GM21423 (cell line): ENCODE measurements at regions not wholly inside any gene's neighbourhood (a gene's known extent, or its start where the extent isn't known, plus 50 kb on each side); places are given as distances from the start of the nearest gene placed in this dataset.

Experiments used
- ATAC-seq: cut with Tn5 transposase; IDR thresholded peaks from one replicate; pipeline ENCODE4 v1.9.1; 2021; ENCODE audit warnings: mild to moderate bottlenecking, moderate library complexity; ENCODE audit not compliant: unreplicated experiment

DNA sequence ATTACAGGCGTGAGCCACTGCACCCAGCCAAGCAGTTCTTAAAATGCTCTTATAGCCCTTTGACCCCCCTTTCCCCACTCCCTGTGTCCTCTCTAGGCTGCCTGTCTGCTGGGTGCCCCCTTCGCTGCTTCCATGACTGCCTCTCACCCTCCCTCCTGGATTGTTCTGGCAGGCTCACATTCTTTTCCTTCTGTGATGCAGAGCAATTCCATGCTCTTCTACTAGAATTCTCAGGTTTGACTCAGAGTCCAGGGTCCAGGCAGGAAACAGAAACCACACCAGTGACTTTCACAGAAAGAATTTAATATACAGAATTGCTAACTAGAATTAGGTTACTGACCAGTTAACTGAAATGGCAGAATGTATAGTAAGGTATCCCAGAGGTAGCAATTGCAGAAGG lies 244.8 kb downstream of the BAMBI start:
- no peak for ATAC-seq

DNA sequence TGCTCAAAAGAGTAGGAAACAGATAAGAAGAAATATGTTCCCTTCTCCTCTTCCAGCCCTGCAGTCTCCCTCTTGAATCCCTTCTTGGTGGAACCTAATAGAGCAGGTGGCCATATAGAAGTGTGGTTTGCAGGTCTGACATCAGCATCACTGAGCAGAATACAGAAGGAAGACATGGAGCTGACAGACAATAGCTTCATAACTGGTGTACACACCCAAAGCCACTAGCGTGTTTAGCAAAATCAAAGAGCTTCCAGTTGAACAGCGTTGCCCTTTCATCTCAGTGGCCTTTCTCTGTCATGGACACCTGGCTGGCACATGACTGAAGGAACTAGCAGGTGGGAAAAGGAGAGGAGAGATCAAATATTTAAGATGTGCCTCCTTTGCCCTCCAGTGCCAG lies 245.5 kb downstream of the BAMBI start:
- ATAC-seq = no peak

DNA sequence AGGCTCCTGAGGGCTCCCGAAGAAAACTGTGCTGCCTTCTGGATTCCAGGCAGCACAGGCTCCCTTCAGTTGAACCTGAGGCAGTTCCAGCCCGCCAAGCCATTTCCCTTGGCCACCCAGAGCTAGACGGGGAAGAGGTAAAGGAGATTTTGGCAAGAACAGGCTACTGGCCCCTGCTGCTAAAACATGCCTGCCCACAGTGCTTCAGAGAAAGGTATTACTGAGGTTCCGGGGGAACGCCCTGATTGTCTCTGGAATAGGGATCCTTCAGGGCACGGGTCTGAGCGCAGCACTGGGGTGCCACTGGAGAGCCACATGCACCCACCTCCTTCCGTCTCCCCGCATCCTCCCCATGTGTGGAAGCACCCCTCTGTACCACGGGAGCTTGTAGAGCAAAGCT lies 247.4 kb downstream of the BAMBI start:
- no peak for ATAC-seq

DNA sequence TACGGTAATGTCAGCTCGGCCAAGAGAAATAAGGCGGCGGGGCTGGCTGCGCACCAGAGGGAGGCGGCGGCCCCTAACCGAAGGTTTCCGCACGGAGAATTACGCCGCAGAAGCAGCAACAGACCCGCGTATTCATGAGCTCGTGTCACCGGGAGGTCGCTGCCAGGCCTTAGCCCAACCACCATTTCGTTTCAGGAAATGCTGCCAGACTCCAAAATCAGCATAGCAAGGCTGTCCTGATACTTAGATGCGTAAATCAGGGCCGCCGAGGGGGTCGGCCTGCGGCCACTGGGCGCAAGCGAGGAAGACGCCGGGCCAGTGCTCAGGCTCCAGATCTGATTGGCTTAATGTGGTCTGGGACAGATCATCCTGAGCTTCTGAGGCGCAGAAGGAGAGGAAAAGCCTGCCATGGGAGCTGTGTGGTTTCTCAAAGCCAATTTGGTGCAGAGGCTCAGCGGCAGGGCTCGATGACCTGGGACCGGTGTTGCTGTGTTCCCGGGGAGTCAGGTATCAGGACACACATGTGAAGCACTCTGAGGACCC lies 247.9 kb downstream of the BAMBI start:
- ATAC-seq = no peak

DNA sequence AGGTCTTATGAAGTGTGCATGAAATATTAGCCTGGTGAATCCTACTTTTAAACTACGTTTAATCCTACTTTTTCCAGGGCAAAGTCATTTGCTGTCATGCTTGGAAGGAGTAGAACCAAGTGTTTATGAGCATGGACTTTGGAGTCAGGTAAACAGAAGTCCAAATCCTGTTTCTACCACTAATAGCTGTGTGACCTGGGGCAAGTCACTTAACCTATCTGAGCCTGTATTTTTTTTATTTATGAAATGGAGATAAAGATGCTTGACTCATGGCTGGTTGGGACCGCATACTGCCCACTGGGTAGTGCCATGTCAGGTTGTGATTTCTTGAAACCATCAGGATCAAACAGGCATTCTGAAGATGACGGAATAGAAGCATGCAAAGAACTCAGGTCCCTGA lies 249.6 kb downstream of the BAMBI start:
- ATAC-seq = no peak

DNA sequence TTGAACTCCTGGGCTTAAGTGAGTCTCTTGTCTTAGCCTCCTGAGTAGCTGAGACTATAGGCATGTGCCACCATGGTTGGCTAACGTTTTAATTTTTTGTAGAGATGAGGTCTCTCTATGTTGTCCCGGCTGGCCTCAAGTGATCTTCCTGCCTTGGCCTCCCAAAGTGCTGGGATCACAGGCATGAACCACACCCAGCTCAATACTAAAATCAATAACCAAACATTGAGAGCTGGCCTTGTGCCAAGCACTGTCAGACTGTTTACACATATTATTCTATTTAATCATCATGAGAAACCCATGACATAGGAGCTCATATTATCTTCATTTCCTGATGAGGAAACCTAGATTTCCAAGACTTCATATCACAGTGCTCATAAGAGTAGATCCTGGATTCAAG lies 251.2 kb downstream of the BAMBI start:
- ATAC-seq = no peak

DNA sequence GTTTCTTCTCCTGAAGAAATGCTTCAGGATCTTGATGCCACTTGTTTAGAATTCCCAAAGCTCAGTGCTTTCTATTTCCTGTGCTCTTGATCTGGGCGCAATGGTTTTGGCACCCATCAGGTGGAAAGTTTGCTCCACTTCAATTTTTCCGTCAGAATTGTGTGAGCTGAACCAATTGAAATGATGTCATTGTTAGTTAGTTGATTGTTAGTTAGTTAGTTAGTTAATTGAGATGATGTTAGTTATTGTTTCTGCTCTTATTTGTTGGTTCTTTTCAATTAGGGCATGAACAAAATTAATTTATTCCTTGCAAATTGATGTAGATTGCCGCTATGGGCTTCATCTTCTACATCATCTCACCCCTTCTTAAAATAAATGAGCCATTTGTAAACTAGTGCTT lies 252.6 kb downstream of the BAMBI start:
- no peak for ATAC-seq

DNA sequence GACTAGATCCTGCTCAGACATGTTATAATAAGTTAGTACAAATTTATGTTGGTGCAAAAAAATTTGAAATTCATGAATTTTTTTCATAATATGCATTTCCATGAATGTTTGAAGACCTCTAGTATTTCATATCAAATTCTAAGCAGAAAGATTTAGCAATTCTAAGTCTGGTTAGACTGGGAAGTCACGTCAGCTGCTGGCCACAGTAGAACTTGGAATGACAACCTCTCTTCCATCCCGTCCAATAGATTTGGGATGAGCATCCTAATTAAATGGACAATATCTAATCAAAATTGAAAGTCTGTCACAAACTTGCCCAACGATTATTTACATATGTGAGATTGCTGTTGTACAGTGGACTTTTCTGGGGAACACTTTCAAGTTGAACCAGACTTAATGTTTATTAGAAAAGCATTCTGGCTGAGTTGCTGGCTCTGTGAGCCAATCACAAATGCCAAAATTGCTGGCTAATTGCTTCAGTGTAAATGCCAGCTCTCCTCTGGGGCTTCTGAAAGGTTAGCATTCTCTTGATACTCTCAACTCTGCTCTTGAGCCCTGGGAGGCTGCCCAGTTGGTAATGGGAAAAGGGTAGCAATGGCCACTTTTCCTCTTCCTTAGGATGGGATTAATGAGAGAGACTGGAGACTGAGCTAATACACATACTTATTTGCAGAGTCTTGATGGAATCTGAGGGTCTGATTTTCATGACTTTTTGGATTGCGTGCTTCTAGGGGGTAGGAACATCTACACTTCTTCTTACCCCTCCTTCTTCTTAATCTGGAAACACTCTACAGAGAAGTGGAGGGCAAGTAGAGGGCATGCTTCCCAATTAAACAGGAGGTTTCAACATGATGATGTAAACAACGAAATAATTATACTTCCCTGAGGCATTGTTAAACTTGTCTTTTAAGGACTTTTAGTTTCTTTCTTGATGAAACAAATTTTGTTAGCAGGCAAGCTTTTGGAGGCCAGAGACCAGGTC lies 253.5 kb downstream of the BAMBI start:
- ATAC-seq = no peak

DNA sequence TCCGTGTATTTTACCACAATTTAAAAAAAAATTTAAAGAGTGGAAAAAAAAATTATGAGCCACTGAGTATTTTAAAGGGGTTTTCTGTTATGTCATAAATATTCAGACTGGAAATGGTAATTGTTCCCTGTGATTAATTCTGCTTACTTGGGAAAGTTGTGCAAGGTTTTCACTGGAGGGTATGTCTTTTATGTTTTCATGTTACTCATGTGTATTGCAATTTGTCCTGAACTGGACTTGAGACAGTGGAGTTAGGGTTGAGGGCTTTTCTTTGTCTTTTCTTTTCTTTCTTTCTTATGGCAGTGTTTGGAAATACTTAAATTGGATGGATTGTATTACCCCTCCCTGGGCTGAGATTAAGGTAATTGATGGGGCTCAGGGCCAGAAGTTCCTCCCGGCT lies 257.7 kb downstream of the BAMBI start:
- no peak for ATAC-seq

DNA sequence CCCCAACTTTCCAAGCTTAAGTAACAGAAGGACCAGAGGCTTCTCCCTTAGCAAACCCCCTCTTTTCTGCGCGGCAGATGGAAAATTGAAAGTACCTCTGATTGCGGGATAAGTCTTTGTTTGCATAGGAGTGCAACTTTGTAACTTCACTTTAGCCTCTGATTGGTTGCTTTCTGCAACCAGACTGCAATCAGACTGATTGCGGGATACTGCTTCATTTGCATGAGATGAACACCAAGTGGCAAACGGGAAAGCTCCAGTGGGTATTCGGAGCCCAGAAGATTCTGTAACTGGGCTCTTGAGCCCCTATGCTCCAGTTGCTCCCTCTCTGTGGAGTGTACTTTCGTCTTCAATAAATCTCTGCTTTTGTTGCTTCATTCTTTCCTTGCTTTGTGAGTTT lies 260.6 kb downstream of the BAMBI start:
- no peak for ATAC-seq

DNA sequence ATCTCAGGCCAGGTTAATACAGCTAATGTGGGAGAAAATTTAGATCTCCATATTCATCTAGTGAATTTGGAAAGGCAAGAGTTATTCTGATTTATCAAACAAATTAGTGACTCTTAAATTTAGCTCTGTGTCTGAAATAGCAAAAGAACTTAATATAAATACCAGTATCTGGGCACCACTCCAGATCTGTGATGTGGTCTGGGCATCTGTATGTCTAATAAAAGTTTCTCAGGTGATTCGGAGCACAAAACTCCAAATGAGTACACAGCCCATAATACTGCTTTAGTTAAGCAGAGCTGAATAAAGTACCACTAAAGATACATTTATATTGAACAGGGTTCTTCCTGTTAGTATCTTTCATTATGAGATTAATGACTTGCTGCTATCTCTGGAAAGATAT lies 261.4 kb downstream of the BAMBI start:
- no peak for ATAC-seq

DNA sequence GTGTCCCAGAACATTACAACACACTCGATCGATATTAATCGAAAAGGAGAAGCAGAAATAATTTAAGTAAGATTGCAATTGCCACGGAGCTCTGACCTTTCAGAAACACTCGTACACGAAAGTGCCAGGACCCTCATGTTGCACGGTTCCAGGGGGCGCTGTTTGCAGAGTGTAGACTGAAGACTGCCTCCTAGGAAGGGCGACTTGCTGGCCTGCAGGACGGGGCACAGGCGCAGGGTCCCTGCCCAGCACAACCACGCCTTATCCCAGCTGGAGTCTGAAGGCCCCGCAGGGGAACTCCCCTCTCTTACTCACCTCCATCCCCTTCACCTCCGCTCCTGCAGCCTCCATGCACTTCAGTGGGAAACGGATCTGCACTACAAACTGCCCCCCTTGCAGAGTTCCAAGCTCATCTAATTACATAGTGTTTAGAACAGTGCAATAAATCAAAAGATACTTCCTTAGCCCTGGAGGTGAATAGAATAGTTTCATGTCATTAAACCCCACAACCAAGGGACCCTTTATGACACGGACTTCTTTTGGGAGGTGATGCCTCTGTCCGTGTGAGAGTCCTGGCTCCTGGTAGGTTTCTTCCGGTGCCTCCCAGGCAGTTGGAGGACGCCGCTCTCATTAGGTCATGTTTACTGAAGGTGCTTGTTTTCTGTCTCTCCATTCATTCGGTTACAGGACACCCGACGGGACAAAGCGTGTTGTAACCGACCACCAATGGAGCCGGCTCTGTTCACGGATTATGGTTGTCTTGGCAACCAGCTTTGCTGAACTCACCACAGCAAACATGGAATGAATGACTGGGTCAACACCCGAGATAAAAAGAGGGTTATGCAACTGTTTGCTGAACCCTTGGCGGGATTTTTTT lies 262.2 kb downstream of the BAMBI start:
- ATAC-seq = no peak

DNA sequence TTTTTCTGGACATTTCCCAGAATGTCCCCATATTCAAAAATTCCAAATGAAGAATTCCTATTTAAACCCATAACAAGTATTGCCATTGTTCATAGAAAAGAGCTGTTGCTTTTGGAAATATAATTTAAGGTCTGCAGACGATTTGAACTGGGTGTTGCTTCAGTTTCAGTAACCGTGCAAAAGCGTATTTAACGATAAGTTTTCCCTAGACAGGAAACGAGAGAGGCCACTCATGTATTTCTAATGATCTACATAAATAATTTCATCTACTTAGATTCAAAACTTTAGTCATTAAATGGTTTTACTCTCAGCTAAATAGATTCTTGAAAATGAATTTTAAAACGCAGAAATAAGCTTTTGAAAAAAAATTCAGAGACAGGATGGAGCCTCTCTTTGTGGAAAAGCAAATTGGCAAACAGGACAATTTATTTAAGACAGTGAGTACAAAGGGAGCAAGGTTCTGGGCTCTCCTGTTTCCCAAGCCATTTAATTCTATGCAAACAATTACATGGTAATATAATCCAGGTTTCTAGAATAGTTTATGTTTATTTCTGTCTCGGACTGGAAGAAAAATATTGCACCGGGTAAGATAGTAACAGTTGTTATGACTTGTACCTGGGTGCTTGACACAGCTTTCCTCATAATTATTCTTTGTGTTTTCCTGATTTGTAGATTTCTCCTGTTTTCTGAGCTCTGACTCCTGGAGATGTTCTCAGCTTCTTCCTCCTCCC lies 263.0 kb downstream of the BAMBI start:
- no peak for ATAC-seq

DNA sequence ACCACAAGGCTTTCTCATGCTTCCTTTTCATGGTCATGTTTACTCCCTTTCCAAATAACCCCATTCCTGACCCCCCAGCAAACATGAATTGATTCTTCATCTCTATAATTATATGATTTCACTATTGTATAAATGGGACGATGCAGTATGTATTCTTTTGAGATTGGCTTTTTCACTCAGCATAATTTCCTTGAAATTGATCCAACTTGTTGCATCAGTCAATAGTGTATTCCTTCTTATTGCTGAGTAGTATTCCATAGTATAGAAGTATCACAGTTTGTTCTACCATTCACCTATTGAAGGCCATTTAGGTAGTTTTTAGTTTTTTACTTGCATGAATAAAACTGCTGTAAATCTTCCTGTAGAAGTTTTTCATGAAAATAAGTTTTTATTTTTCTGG lies 264.7 kb downstream of the BAMBI start:
- no peak for ATAC-seq

DNA sequence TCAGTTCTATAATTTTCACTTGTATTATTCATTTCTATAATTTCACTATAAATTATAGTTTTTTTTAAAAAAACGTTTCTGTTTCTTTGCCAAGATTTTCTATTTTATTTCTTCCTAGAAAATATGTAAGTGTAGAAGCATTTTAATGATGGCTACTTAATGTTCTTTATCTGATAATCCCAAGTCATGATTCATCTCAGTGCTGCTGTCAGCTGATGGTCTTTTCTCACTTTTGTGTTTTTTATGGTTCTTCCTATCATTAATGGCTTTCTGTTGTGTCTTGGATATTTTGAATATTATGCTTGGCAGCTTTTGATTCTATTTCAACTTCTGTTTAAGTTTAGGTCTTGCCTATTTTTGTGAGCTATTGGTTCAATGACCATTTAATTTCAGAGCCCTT lies 268.6 kb downstream of the BAMBI start:
- no peak for ATAC-seq

DNA sequence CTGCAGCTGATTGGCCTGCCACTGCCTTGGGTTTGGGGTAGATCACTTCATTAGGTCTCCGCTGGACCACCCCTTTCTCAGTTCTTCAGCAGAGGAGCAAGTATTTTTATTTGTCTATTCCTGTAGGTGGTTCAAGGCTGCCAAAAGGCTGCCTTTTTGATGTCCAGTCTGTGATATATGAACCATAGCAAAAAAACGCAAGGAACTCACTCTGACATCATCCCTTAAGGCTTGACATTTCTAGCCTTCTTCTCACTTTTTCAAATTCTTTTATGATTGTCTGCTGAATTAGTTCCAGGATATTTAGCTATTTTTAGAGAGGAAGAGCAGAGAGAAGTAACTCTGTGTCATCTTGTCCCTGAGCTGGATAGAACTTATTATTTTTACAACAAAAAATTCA lies 269.2 kb downstream of the BAMBI start:
- ATAC-seq = no peak

DNA sequence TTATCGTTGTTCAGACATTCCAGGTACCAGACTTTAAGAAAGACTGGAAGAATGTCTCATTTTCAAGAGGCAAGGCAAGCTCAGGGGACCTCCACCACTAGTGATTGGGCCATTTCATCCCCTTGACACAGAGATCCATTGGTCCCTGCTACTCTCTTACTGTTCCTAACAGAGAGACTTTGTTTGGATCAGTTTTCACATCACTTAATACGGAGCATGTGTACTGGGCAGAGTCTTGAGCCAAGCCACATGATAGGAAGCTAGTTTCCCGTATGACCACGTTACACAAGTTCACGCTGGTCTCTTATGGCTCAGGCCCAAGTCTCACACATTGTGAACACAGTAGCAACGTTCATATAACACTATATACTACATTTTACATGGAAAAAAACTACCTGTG lies 269.9 kb downstream of the BAMBI start:
- no peak for ATAC-seq

DNA sequence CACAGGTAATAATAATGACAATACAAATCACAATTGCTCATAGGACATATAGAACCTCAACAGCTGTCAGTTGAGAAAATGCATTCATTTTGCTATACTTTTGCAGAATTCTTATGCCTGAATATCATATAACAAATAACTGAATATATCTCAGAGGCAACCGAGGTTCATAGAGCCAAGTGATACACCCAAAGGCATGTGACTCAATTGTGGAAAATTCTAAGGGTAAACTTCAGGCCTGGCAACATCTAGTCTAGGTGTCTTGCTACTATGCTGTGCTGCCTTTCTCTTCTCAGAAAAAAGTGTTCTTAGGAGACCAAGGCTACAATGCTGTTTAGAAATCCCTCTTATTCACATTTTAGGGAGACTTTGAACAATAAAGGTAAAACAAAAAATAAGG lies 270.7 kb downstream of the BAMBI start:
- no peak for ATAC-seq

DNA sequence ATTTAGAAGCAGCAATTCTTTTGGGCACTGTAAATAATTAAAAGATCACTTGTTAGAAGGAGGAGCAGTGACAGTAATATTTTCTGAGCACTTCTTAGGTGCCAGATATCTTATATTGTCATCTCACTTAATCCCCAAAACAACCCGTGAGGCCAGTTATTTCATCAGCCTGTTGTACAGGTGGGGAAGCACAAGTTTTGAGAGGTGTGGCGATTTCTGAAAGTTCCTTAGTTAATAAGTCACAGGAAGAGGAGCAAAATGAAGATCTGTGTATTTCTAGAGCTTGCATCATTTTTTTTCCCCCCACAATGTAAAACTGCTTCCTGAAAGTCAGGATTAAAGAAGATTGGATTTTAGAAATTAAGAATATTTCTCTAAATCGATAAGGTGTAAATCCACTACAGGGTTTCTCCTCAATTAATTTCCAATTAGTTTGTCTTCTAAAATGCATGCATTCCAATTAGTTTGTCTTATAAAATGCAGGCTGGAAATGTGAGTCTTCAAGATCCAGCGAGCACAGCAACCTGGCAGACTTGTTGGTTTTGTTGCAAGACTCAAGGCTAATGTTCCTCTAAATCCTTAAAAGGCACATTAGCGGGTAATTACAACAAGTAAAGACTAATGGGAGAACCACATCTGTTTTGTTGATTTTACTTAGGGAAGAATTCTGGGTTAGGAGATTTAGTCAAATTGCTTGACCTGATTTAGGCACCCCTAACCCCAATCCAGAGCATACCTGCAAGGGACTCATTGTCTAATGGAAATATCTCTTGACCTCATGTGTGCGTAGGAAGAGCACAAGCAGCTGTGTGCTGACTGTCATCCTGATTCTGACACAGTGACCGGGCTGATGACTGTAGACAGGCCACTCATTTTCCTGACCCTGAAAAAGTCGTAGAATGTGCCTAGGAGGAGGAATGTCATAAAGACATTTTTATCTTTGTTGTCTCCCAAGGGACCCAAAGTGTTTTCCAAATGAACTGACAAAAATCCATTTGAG lies 272.0 kb downstream of the BAMBI start:
- ATAC-seq = no peak

DNA sequence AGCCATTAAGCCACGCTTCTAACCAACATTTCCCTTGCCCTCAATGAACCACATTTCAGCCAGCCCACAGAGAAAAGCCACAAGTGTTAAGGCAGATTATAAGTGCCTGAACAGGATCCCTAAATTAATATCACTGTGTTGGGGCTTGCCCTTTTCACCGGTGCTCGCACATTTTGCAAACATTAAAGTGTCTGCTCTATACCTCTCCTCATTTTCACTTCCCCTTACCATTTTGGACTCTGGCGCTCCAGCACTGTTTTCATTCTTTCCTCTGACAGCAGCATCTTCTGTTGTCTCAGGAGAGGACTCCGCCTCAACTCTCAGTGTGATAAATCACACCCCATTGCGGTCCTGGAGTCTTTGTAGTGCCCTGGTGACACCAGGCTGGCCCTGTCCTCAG lies 274.2 kb downstream of the BAMBI start:
- ATAC-seq = peak; percentile 50
